ENCODE measurements at regions not wholly inside any gene's neighbourhood (a gene's known extent, or its start where the extent isn't known, plus 50 kb on each side); places are given as distances from the start of the nearest gene placed in this dataset.

DNA sequence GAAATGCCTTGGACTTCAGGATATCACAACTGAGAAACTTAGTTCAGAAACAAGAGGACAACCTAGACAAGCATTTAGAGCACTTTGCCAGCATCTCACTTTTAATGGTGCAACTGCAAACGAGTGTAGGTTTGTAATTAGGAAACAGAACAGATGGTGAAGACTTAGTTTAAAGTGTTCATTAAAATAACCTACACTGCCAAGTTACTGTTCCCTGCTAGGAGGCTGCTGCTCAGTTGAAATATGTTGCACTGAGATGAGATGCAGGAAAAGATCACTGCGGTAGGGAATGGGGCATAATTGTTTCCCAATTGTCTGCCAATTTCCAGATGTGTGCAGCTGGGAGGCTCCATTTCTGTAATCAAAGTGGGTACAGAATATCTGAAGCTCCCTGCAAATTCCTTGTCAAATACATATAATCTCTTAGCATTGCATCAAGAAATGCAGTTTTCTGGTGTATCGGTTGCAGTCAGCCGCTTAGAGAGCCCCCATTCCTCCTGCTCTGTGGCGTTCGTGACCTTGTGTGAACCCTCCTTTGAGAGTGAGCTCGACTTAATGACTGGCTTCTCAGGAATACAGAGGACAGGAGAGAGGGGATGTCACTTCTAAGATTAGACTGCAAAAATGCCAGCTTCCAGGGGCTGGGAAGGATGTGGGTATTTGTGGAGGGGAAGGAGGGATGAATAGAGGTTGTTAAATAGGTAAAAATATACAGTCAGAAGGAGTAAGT, 448.9 kb downstream of the MED10 start:
- no peak for DNase-seq

GRCh38 chr5:5925191-5925590, 453.2 kb downstream of the MED10 start:
- DNase-seq = no peak

DNA sequence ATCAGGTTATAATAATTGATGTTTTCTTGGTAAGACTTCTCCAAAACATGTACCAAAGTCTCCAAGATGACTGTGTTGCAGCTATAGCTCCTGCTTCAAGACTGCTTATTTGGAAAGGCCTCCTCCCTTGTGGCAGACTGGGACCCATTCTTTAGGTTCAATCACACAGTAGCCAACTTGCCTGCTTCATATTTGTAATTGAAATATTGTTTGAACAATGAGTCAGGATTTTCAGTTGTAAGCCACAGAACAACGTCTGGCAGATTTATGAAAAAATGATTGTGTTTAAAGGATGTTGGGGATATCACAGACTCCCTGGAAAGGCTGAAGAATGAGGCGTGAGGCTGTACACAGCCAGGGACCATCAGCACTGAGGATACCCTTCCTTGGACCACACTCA, 458.9 kb downstream of the MED10 start:
- DNase-seq = no peak

DNA sequence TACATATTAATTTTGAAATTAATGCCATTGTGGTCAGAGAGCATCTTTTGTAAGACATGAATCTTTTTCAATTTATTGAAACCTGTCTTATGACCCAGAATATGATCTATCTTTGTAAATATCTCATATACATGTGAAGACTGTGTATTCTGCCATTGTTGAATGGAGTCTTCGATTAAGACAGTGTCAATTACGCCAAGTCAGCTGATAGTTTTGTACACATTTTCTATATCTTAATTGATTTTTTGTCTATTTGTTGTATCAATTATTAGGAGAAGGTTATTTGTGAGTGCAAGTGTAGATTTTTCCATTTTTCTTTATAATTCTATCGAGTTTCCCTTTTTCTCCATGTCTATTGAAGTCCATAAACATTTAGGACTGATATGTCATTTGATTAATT, 471.6 kb downstream of the MED10 start:
- no peak for DNase-seq

- no peak for DNase-seq
These were observed 473.2 kb downstream of the MED10 start for GRCh38 chr5:5905186-5905585.

DNA sequence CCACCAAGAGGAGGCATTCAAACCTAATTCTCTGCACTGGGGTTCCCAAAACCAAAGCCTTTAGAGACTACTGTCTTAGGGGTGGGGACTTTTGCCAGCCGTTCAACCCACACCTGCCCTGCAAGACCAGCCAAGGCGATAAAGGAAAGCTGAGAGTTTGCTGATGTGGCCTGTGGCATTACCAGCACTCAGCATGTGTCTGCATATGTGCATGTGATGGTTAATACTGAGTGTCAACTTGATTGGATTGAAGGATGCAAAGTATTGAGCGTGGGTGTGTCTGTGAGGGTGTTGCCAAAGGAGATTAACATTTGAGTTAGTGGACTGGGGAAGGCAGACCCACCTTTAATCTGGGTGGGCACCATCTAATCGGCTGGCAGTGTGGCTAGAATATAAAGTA, 474.2 kb downstream of the MED10 start:
- DNase-seq = no peak

- no peak for DNase-seq
These were observed 475.4 kb downstream of the MED10 start for GRCh38 chr5:5902678-5903646.

GRCh38 chr5:5900350-5900749, 477.9 kb downstream of the ICE1 start:
- no peak for DNase-seq

DNA sequence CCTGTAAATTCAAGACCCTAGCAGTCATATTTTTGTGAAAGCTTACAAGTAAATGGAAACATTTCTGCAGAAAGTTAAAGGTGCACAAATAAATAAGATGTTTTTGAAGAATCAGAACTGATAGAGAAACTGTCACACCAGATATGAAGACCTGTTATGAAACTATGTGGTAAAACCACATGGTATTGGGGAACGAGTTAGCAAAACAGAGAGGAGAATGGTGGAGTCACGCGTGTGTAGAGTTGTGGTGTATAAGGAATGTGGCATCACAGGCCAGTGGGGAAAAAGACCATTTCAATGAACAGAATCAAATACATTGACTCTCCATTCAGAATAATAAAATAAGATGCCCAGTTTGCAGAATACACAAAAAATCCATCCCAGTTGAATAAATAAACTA, 477.2 kb downstream of the ICE1 start:
- no peak for DNase-seq

DNA sequence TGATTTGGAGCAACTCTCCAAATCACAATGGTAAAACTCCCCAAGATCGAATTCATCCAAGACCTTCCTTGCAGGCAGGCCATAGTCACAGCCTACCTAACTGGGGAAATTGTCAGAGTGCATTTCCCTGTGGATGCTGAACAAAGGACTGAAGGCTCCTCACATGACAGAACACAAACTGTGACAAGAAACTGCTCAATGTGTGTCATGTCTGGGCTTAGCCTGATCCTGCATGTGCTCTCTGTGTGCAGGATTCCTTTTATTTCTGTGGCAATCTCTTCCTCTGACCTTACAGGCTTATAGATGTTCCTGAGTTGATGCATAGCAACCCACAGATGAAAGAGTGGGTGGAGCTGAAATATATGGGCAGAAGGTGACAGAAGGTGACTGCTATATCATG, 465.8 kb downstream of the ICE1 start:
- no peak for DNase-seq

GRCh38 chr5:5887833-5888232, 465.4 kb downstream of the ICE1 start:
- no peak for DNase-seq

GRCh38 chr5:5886812-5887486, 464.5 kb downstream of the ICE1 start:
- DNase-seq = peak; percentile 69

- no peak for DNase-seq
These were observed 463.9 kb downstream of the ICE1 start for GRCh38 chr5:5886353-5886752.

DNA sequence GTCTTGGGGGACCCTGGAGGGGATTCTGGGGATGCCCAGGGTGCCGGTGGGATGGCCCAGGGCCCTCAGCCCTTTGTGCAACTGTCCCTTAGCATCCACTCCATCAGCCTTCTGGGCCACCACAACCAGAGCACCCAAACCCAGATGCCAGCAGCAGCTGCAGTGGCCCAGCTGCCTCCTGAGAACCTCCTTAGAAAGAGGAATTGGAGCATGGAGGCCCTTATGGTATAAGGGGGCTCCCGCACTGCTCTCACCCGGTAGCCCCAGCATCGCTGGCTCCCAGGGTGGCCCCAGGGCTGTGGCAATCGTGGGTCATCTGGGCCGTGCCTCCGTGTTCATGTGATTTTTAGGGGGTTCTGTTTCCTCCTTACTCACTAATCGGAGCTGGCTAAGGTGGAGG, 463.3 kb downstream of the ICE1 start:
- DNase-seq = no peak

DNA sequence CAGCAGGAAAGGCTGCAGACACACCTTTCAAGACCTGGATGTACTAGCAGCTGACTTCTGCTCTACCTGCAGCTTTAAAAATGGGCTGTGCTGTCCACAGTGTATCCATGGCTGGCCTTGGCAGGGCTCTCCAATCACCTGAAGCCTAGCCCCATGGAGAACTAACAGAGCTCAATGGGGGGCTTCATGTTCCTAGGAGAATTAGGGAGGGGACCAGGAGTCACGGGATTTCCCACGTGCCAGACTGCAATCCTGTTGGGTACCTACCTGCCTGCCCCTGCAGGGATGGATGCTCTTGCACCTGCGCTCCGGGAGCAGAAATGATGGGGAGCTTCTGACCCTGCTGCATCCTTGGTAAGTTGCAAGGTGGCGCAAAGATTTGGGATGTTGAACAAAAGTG, 462.1 kb downstream of the ICE1 start:
- DNase-seq = no peak

DNA sequence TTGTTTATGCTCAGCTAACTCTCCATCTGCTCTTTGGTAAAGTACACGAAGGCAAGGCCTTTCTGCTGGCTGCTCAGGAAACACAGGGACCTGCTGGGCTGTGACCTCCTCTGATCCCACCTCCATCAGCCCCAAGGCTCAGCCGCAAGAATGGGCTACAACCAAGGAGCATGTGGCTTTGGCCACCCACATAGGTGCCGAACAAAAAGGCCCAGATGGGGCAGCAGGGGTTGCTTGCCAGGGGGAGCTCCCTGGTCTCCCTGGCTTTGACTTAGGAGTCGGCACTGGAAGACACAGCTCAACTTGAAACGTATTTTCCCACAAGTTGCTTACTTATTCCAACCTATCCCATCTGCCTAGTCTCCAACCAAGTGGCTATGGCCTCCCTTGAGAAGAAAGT, 461.1 kb downstream of the ICE1 start:
- DNase-seq = no peak

DNA sequence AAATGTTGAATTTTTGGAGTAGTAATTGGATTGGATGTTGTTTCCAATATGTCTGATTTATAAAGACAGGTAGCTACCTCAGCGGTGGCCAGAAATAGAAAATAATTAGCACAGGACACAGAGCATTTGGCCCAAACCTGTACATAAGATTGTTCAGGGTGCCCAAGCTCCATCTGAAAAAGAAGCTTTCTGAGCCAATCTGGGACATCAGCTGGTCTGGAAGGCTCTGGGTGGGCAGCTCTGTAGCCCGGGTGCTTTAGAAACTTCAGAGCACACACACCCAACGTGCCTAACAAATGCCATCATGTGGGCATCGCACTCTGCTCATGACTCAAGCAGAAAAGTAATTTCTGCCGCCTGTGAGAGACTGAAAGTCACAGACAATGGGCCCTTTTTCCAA, 460.7 kb downstream of the ICE1 start:
- no peak for DNase-seq

GRCh38 chr5:5882706-5883105, 460.2 kb downstream of the ICE1 start:
- DNase-seq = no peak

GRCh38 chr5:5881294-5881693, 458.8 kb downstream of the ICE1 start:
- DNase-seq = no peak

GRCh38 chr5:5880077-5880763, 457.7 kb downstream of the ICE1 start:
- no peak for DNase-seq

DNA sequence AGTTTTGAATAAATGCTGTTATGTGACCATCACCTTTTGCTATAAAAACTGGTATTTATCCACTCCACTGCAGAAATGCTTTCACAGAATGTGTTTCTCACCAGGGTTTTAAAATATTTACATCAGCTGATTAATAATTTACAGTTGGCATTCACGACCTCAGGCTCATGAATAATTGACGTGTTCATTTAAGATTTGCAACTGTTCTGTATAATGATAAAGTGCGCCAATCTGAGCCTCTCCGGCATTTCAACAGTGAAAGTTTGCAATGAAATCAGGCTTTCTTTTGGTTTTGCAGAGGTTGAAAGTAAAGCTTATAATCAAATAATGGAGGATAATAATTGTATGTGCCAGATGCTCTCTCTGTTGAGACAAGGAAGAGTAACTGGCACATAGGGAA, 434.9 kb downstream of the ICE1 start:
- DNase-seq = no peak

- DNase-seq = no peak
These were observed 431.6 kb downstream of the ICE1 start for GRCh38 chr5:5854087-5854486.

DNA sequence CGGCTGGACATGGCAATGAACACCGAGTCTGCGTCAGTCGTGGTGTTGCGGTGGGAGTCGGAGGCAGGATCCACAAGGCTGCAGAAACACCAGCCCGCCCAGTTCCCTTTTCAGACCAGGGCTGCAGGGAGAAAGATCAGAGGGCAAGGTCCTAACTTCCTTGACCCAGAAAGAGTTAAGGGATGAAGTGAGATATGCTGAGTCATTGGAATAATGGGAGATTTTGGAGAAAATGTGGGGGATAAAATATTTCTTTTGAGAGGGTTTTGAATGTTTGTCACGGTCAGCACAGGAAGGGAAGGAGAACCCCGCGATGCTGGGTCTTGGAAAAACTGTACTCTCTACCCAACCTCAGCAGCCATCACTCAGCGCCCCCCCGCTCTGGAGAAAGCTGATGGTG, 416.0 kb downstream of the ICE1 start:
- no peak for DNase-seq
